Activated CD4-positive, alpha-beta T cell treated with anti-CD3 and anti-CD28 coated beads for 24 hours (primary cell): ENCODE measurements at regions not wholly inside any gene's neighbourhood (a gene's known extent, or its start where the extent isn't known, plus 50 kb on each side); places are given as distances from the start of the nearest gene placed in this dataset.
"Not testable (repeated sequence)": the region's sequence is repeated elsewhere in the genome, so short reads cannot be mapped to it uniquely, and the experiment has no call there.

ENCODE experiments used
- DNase-seq, 2 donors: peaks; one replicate each; pipeline ENCODE4 v3.0.0-alpha.2; 2020; ENCODE audit warnings: low read depth in 2 of 2

GRCh38 chr7:65510187-65510538 is 136.5 kb downstream of the ZNF92 start:
- not testable (repeated sequence) for DNase-seq

- DNase-seq = not testable (repeated sequence)
These were observed 146.1 kb downstream of the ZNF92 start for GRCh38 chr7:65519751-65520150.

DNA sequence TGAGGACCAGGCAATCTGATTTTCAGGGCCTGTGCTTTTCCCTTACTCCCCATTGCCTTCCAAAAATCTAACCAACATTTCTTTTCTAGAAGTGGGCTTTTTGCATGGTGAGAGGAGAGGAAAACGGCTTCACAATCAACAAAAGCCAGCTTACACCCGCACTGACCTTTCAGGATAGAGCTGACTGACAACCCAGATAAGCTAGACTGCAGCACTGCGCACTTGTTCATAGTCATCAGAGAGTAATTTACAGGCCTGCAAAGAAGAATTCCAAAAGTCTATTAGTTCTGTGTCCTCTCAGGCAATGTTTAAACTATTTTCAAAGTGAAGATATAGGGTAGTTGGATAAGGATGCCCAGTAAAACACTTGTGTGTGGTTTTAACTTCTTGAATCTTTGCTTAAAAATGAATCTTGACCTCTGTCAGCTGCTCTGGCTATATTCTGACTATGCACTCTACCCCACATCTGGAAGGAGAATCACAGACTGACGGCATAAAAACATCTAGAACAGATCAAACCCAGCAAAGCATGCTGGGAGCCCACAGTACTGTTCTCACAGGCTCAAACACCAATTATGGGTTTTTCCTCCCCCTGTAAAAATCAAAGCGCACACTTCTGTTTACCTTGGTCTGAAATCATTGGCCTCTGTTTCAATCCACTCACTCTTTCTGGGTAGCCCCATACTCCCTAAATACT is 172.0 kb downstream of the ZNF92 start:
- DNase-seq = not testable (repeated sequence)

DNA sequence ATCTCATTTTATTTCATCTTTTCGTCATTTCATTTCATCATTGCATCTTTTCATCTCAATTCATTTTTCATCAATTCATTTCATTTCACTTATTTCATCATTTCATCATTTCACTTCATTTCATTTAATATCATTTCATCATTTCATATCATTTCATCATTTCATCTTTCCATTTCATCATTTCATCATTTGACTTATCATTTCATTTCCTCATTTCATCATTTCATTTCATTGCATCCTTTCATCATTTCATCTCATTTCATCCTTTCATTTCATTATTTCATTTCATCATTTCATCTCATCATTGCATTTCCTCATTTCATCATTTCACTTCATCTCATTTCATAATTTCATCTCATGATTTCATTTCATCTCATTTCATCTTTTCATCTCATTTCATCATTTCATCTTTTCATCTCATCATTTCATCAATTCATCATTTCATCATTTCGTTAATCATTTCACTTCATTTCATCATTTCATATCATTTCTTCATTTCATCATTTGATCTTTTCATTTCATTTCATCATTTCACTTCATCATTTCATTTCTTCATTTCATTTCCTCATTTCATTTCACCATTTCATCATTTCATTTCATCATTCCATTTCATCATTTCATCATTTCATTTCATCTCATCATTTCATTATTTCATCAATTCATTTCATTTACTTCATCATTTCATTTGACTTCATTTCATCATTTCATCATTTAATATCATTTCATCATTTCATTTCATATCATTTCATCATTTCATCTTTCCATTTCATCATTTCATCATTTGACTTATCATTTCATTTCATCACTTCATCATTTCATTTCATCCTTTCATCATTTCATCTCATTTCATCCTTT is 176.2 kb downstream of the ZNF92 start:
- not testable (repeated sequence) for DNase-seq

DNA sequence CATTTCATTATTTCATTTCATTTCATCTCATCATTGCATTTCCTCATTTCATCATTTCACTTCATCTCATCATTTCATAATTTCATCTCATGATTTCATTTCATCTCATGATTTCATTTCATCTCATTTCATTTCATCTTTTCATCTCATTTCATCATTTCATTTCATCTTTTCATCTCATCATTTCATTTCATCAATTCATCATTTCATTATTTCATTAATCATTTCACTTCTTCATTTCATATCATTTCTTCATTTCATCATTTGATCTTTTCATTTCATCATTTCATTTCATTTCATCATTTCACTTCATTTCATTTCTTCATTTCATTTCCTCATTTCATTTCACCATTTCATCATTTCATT is 176.8 kb downstream of the ZNF92 start:
- not testable (repeated sequence) for DNase-seq

DNA sequence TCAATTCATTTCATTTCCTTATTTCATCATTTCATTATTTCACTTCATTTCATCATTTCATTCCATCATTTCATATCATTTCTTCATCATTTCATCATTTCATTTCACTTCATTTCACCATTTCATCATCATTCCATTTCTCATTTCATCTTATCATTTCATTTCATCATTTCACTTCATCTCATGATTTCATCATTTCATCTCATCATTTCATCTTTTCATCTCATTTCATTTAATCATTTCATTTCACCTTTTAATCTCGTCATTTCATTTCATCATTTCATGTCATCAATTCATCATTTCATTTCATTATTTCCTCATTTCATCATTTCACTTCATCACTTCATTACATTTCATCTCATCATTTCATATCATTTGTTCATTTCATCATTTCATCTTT is 177.4 kb downstream of the ZNF92 start:
- not testable (repeated sequence) for DNase-seq

- DNase-seq = not testable (repeated sequence)
These were observed 181.2 kb downstream of the ZNF92 start for GRCh38 chr7:65554553-65555476.

GRCh38 chr7:65558584-65558983 is 184.9 kb downstream of the ZNF92 start:
- DNase-seq = not testable (repeated sequence)

GRCh38 chr7:65561786-65562372 is 188.2 kb downstream of the ZNF92 start:
- not testable (repeated sequence) for DNase-seq

GRCh38 chr7:65562522-65562921 is 188.9 kb downstream of the ZNF92 start:
- DNase-seq = not testable (repeated sequence)

DNA sequence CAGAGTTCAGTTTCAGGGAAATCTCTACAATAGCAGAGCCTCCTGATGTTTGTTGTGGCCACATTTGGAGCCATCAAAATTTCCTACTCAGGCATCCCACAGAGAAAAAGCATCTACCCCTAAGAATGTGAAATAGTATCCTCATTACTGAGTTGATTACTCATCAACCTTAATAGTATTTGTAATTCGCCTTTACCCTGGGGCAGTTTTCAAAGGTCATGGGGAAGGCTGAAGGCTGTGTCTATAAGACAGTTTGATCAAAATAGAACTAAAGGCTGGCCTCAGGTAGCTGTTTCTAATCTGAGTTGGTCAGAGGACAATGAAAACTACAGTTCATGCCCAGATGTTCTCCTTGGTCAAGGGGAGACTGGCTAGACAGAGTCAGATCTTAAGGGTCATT is 189.7 kb downstream of the ZNF92 start:
- DNase-seq = not testable (repeated sequence)

GRCh38 chr7:65568226-65568625 is 194.6 kb downstream of the ZNF92 start:
- DNase-seq = not testable (repeated sequence)

DNA sequence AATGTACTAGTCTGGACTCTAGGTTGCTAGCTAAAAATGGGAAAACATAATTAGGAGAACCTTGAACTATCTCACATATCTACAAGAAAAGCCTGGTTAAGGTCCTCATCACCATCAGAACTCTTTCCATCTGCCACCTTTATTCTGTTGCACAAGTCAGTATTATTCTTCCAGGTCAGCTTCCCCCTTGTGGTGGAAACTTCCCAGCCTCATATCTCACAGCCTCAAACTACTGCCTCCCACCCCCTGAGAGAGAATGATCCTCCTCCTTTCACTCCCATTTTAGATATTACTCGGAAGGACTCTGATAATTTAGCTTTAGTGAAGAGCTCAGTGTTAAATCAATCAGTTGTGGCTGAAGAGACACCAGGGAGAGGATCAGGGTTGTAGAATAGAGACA is 197.3 kb downstream of the ZNF92 start:
- not testable (repeated sequence) for DNase-seq

GRCh38 chr7:65572581-65572980 is 198.9 kb downstream of the ZNF92 start:
- DNase-seq = not testable (repeated sequence)

- DNase-seq = not testable (repeated sequence)
These were observed 202.7 kb downstream of the ZNF92 start for GRCh38 chr7:65576370-65576769.

- DNase-seq = not testable (repeated sequence)
These were observed 209.0 kb downstream of the ZNF92 start for GRCh38 chr7:65582518-65583119.

DNA sequence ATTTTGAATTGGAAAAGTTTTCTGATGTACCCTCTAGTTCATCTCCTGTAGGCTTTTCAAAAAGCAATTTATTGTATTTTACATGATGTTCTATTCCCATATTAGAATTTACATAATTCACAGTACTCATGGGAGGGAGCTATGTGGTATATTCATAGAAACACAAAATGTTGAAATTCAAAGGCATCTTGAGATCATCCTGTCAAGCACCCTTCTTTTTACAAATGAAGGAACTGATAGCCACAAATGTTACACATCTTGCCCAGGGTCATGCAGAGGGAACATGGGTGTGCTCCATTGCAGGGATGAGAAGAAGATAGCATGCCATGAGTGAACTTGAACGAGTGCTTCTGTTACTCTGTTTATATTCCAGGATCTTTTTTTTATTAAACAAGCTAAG is 228.8 kb downstream of the ZNF92 start:
- not testable (repeated sequence) for DNase-seq

DNA sequence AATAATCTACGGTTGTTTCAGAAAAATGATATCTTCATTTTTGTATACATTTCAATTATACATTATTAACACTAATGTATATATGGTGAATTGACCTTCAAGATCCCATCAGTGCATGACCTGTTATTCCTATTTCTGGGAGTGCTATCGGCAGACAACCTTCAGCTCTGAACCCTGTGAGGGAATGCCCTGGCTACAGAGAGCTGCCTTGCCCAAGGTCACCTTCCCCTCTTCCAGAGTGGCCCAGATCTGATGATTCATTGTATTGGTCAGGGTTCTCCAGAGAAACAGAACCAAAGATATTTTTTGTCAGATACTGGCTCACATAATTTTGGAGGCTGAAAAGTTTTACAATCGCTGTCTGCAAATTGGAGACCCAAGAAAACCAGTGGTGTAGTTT is 235.5 kb downstream of the ZNF92 start:
- DNase-seq = no peak

- DNase-seq = not testable (repeated sequence)
These were observed 240.1 kb downstream of the ZNF92 start for GRCh38 chr7:65613644-65614289.

DNA sequence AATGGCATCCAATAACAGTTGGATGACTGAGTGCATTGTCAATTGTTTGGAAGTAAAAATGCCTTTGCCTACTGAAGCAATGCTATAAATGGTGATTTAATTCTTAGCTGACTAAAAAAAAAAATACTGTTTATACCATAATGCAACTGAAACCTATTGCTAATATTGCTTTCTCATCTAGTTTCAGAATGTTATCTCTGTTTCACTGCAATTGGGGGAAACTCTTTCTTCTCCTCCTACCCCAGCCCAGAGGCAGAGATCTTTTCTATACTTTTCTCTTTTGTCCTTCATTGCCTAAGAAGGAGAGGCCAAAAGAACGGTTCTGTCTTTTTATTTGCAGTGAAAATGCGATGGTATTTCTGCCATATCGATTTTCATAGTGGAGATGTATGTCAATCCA is 242.5 kb downstream of the ZNF92 start:
- not testable (repeated sequence) for DNase-seq

DNA sequence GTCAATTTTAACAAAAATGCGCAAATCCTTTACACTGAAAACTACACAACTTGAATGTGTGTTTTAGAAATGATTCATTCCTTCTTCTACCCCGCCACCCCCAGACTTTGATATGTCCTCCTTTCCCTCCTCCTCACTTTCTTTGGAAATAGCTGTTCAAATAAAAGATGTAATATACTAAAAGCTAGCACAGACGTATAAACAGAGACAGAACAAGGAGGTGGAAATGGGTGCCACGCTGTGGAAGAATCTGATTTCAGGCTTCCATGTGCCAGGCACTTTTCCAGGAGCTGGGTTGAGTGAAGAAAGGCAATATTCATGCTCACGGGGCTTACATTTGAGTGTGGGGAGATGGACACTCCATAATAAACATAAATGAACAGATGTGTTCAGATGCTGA is 246.6 kb downstream of the ZNF92 start:
- not testable (repeated sequence) for DNase-seq
